Lower leg skin (tissue), 3 donors: ENCODE measurements at regions not wholly inside any gene's neighbourhood (a gene's known extent, or its start where the extent isn't known, plus 50 kb on each side); places are given as distances from the start of the nearest gene placed in this dataset.

ENCODE experiments used
- CTCF ChIP-seq, 3 donors: fragments of 450-650 bp; IDR thresholded peaks; one replicate each; pipeline ENCODE4 v1.5.1; 2016; ENCODE audit warnings: antibody characterized with exemption in 3 of 3, mild to moderate bottlenecking in 3 of 3, moderate library complexity in 2 of 3
- POLR2A ChIP-seq, 2 donors: fragments of 450-650 bp; IDR thresholded peaks; one replicate each; pipeline ENCODE4 v1.6.1; 2016 to 2017; ENCODE audit warnings: antibody characterized with exemption in 2 of 2, mild to moderate bottlenecking in 1 of 2, moderate library complexity in 1 of 2

GRCh38 chr3:107446706-107447105, 69.5 kb downstream of the CCDC54 start:
- no peak for TF ChIP-seq POLR2A (IDR thresholded peaks at IDR 0.05)
- TF ChIP-seq CTCF (IDR thresholded peaks at IDR 0.05): no peak
